ENCODE measurements at regions not wholly inside any gene's neighbourhood (a gene's known extent, or its start where the extent isn't known, plus 50 kb on each side); places are given as distances from the start of the nearest gene placed in this dataset.
"Not testable (repeated sequence)": the region's sequence is repeated elsewhere in the genome, so short reads cannot be mapped to it uniquely, and the experiment has no call there.

GRCh38 chr5:21030981-21031380, 1043.0 kb upstream of the CDH18 start:
- TF ChIP-seq, protein P1, sequence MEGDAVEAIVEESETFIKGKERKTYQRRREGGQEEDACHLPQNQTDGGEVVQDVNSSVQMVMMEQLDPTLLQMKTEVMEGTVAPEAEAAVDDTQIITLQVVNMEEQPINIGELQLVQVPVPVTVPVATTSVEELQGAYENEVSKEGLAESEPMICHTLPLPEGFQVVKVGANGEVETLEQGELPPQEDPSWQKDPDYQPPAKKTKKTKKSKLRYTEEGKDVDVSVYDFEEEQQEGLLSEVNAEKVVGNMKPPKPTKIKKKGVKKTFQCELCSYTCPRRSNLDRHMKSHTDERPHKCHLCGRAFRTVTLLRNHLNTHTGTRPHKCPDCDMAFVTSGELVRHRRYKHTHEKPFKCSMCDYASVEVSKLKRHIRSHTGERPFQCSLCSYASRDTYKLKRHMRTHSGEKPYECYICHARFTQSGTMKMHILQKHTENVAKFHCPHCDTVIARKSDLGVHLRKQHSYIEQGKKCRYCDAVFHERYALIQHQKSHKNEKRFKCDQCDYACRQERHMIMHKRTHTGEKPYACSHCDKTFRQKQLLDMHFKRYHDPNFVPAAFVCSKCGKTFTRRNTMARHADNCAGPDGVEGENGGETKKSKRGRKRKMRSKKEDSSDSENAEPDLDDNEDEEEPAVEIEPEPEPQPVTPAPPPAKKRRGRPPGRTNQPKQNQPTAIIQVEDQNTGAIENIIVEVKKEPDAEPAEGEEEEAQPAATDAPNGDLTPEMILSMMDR (IDR thresholded peaks at IDR 0.05; ENCODE audit: insufficient read depth, low read length, poor library complexity, severe bottlenecking), result no peak
- H3K27me3 ChIP-seq (ENCODE audit: control insufficient read depth, insufficient read depth, low read length), result no peaks in the 10 kb centered on the region
- no peaks in the 10 kb centered on the region for H3K36me3 ChIP-seq (ENCODE audit: control insufficient read depth, insufficient read depth, low read length)
- H3K4me3 ChIP-seq (ENCODE audit: low read depth, low read length), result no peak overlapping the region
- no peak for DNase-seq (ENCODE audit: low read depth)

GRCh38 chr5:21024966-21025365, 1037.0 kb upstream of the CDH18 start:
- no peak for DNase-seq (ENCODE audit: low read depth)
- TF ChIP-seq, protein P1 (IDR thresholded peaks at IDR 0.05; ENCODE audit: insufficient read depth, low read length, poor library complexity, severe bottlenecking), result no peak
- H3K27me3 ChIP-seq (ENCODE audit: control insufficient read depth, insufficient read depth, low read length), result no peaks in the 10 kb centered on the region
- H3K36me3 ChIP-seq (ENCODE audit: control insufficient read depth, insufficient read depth, low read length), result no peaks in the 10 kb centered on the region
- no peak overlapping the region for H3K4me3 ChIP-seq (ENCODE audit: low read depth, low read length)

- TF ChIP-seq, protein P1 (IDR thresholded peaks at IDR 0.05; ENCODE audit: insufficient read depth, low read length, poor library complexity, severe bottlenecking), result no peak
- DNase-seq (ENCODE audit: low read depth), result no peak
- no peaks in the 10 kb centered on the region for H3K27me3 ChIP-seq (ENCODE audit: control insufficient read depth, insufficient read depth, low read length)
- no peak overlapping the region for H3K4me3 ChIP-seq (ENCODE audit: low read depth, low read length)
- H3K36me3 ChIP-seq (ENCODE audit: control insufficient read depth, insufficient read depth, low read length), result no peaks in the 10 kb centered on the region
These were observed 1025.2 kb upstream of the CDH18 start for GRCh38 chr5:21013237-21013636.

- TF ChIP-seq, protein P1 (IDR thresholded peaks at IDR 0.05; ENCODE audit: insufficient read depth, low read length, poor library complexity, severe bottlenecking), result no peak
- Histone ChIP-seq H3K27me3 (ENCODE audit: control insufficient read depth, insufficient read depth, low read length) (no peaks in the 10 kb centered on the region), H3K4me3 (ENCODE audit: low read depth, low read length) (no peak overlapping the region), H3K36me3 (ENCODE audit: control insufficient read depth, insufficient read depth, low read length) (no peaks in the 10 kb centered on the region)
- no peak for DNase-seq (ENCODE audit: low read depth)
These were observed 1019.8 kb upstream of the CDH18 start for GRCh38 chr5:21007781-21008180.

DNA sequence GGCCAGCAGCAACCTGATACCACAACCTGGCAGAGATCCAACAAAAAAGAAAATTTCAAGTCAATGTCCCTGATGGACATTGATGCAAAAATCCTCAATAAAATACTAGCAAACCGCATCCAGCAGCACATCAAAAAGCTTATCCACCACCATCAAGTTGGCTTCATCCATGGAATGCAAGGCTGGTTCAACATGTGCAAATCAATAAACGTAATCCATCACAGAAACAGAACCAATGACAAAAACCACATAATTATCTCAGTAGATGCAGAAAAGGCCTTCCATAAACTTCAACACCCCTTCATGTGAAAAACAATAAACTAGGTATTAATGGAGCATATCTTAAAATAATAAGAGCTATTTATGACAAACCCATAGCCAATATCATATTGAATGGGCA, 1000.9 kb upstream of the CDH18 start:
- H3K4me3 ChIP-seq (ENCODE audit: low read depth, low read length), result not testable (repeated sequence)

DNA sequence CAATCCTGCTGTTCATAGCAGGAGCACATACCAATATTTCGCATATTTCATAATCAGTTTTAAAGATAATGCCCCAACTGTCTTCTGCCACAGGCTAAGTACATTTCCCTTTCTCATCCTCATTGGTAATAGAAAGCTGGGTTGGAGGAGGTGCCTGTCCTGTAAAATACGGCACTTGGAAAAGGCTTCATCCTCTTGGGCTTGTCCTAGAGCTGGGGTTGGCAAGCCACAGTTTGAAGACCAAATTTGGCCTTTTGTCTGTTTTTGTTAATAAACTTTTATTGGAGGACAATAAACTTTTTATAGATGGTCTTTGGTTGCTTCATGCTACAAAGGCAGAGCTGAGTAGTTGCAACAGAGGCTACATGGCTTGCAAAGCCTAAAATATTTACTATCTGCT, 997.8 kb upstream of the CDH18 start:
- H3K4me3 ChIP-seq (ENCODE audit: low read depth, low read length), result no peak overlapping the region
- no peak for DNase-seq (ENCODE audit: low read depth)
- no peaks in the 10 kb centered on the region for H3K27me3 ChIP-seq (ENCODE audit: control insufficient read depth, insufficient read depth, low read length)
- TF ChIP-seq, protein P1 (IDR thresholded peaks at IDR 0.05; ENCODE audit: insufficient read depth, low read length, poor library complexity, severe bottlenecking), result no peak
- H3K36me3 ChIP-seq (ENCODE audit: control insufficient read depth, insufficient read depth, low read length), result no peaks in the 10 kb centered on the region

More for the DNA sequence above, 1000.9 kb upstream of the CDH18 start:
- H3K27me3 ChIP-seq (ENCODE audit: control insufficient read depth, insufficient read depth, low read length); DNase-seq (ENCODE audit: low read depth); H3K36me3 ChIP-seq (ENCODE audit: control insufficient read depth, insufficient read depth, low read length): not testable (repeated sequence)
